Pancreas (tissue), 10 donors: ENCODE measurements at regions not wholly inside any gene's neighbourhood (a gene's known extent, or its start where the extent isn't known, plus 50 kb on each side); places are given as distances from the start of the nearest gene placed in this dataset.

Experiments
- ATAC-seq, 4 donors: fragments of 200-7000 bp; cut with Tn5 transposase; one replicate each; pipeline versions ENCODE4 v1.8.0 to v1.9.1; 2020; ENCODE audit warnings: mild to moderate bottlenecking in 4 of 4, moderate library complexity in 4 of 4
- DNase-seq, 6 donors: peaks; one replicate each; pipeline ENCODE4 v3.0.0-alpha.2; 2020
- FAIRE-seq: peaks from 2 replicates; lab custom pipeline; 2012; peaks lifted over from hg19 to GRCh38; lab: Jason Lieb, UNC
- H3K27ac ChIP-seq, 4 donors: fragments of 200-600 bp; sonication (generic); 1 replicate in 3 of 4; 2 replicates in 1 of 4; pipeline versions ENCODE4 v1.5.0 to v1.8.0; 2020
- H3K27me3 ChIP-seq, 4 donors: fragments of 200-600 bp; one replicate each; pipeline ENCODE4 v1.8.0; 2021
- H3K36me3 ChIP-seq, 3 donors: fragments of 200-600 bp; sonication (generic) in 1 of 3; one replicate each; pipeline versions ENCODE4 v1.5.0 to v1.8.0; 2020 to 2021
- H3K4me1 ChIP-seq, 3 donors: fragments of 200-600 bp; one replicate each; pipeline ENCODE4 v1.8.0; 2021
- H3K4me3 ChIP-seq, 4 donors: fragments of 200-600 bp; sonication (generic) in 2 of 4; one replicate each; pipeline versions ENCODE4 v1.5.0 to v1.8.0; 2020 to 2021
- H3K9me3 ChIP-seq, 4 donors: fragments of 200-600 bp; one replicate each; pipeline ENCODE4 v1.8.0; 2021
- CTCF ChIP-seq, 4 donors: fragments of 200-600 bp; sonication (generic) in 3 of 4; IDR thresholded peaks; one replicate each; pipeline versions ENCODE4 v1.5.0 to v1.8.0; 2021; ENCODE audit warnings: antibody characterized with exemption in 4 of 4
- WGBS, 2 donors: extraction: QIAGEN DNeasy Blood & Tissue Kit; methylation state at CpG; one replicate each; pipeline ENCODE4 v1.1.7; 2013; 5-methylcytosine and 5-hydroxymethylcytosine counted together
- intact Hi-C, 3 donors: fragments of 100-400 bp; cut with DNase I; formaldehyde crosslinking; loops; one replicate each; pipeline versions ENCODE4 v1.11.1 to v1.14.2; 2022
- donor health status: healthy with polysubstance abuse.
- donor health status: DM: no; HTN: no; CAD: no; lungs with moderate emphysema.
- donor health status: DM: no; HTN: no; CAD: no.
- donor health status: control.
- donor health status: control.
- donor health status: Bipolar disorder and iron deficiency.
- donor health status: DM: yes; HTN: yes; CAD: no.
- donor health status: DM: no; HTN: no; CAD: no.
- donor health status: DM: no; HTN: no; CAD: no.
- donor health status: DM: yes; HTN: yes; CAD: no.

GRCh38 chr15:79765081-79765480 lies 131.7 kb downstream of the MTHFS start:
- H3K27me3 ChIP-seq, result peaks cover 0 to 4% (median 0%) of the 10 kb centered on the region in 4 donors
- FAIRE-seq (no peak), ATAC-seq (no peak), DNase-seq (no peak)
- no peak for TF ChIP-seq CTCF (IDR thresholded peaks at IDR 0.05)
- H3K9me3 ChIP-seq, result no peaks in the 10 kb centered on the region
- H3K4me1 ChIP-seq, result no peaks in the 10 kb centered on the region
- H3K27ac ChIP-seq, result no peak overlapping the region
- 72% methylated on average over 4 of the region's 4 CpGs for WGBS, 2 donors
- intact Hi-C loops, result no loop called here
- no peaks in the 10 kb centered on the region for H3K36me3 ChIP-seq
- no peak overlapping the region for H3K4me3 ChIP-seq

GRCh38 chr15:79769069-79769481 lies 127.7 kb downstream of the MTHFS start:
- TF ChIP-seq CTCF (IDR thresholded peaks at IDR 0.05), result no peak

DNA sequence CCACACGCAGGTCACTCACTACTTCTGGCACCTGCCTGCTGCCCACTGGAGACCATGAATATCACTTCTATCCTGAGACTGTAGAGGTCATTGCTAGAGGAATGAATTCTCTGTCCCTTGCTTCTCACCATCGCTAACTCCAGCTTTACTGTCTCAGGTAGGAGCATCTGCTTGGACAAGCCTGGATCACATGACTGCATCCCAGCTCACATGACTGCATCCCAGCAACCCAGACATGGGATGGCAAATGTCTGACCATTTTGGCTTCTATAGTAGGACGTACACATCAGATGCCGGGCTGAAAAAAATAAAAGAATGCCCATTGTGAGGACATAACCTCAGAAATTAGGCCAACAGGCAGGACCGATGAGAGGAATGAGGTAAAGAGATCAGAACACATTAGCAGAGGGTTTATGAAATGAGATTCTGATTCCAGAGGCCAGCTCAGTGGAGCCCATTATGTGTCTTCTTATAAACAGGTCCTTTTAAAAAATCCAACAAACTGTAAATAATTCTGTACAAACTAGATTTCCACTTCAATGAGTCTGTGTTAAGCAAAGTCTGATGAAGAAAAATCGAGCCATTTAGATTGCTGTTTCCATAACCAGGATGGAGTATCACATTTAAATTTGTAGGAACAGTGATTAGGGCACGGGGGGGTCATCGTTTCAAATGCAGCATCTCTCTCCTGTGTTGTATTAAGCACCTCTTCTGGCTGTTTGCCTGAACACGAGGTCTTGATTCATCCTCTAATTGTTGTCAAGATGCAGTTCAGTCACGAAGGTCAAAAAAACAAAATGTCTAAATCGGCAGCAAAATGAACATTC lies 126.7 kb downstream of the MTHFS start:
- DNase-seq, result no peak
- no peaks in the 10 kb centered on the region for H3K36me3 ChIP-seq
- H3K9me3 ChIP-seq, result no peaks in the 10 kb centered on the region
- WGBS, 2 donors, result 77 to 82% methylated on average over 11 of the region's 11 CpGs
- ATAC-seq, result peak in 1 of 4 donors; percentile 12
- peaks cover 0 to 4% (median 0%) of the 10 kb centered on the region in 4 donors for H3K27me3 ChIP-seq
- H3K4me1 ChIP-seq, result no peaks in the 10 kb centered on the region
- intact Hi-C loops, result no loop called here
- no peak for FAIRE-seq
- H3K4me3 ChIP-seq, result no peak overlapping the region
- no peak for TF ChIP-seq CTCF (IDR thresholded peaks at IDR 0.05)
- no peak overlapping the region for H3K27ac ChIP-seq

More at GRCh38 chr15:79769069-79769481, 127.7 kb downstream of the MTHFS start:
- 58 to 68% methylated on average over 4 of the region's 4 CpGs for WGBS, 2 donors
- H3K4me1 ChIP-seq, result no peaks in the 10 kb centered on the region
- intact Hi-C loops, result no loop called here
- ATAC-seq (peak in 2 of 4 donors; percentile 23 to 43), DNase-seq (no peak), FAIRE-seq (no peak)
- H3K27ac ChIP-seq, result no peak overlapping the region
- H3K4me3 ChIP-seq, result no peak overlapping the region
- H3K9me3 ChIP-seq, result no peaks in the 10 kb centered on the region
- peaks cover 0 to 4% (median 0%) of the 10 kb centered on the region in 4 donors for H3K27me3 ChIP-seq
- no peaks in the 10 kb centered on the region for H3K36me3 ChIP-seq

DNA sequence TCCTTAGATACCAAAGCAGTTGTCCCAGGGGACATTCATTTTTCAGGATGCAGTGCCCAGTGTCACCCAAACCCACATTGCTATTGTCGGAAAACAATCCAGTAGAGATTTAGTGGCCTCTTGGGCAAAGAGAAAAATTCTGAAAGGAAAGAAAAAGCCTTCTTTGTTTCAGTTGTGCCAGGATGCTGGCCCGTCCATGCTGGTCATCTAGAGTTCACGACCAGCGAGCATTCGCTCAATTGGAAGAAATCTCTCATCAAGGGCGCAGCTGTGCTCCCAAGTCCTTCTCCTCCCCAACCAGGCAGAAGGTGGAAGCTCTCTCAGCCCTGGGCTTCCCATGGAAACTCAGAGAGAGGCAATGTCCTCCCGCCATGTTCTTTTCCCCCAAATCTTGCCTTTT lies 123.7 kb downstream of the MTHFS start:
- TF ChIP-seq CTCF (IDR thresholded peaks at IDR 0.05), result no peak
- DNase-seq (no peak), ATAC-seq (no peak), FAIRE-seq (no peak)
- H3K27ac ChIP-seq, result no peak overlapping the region
- no peaks in the 10 kb centered on the region for H3K27me3 ChIP-seq
- no peak overlapping the region for H3K4me3 ChIP-seq
- no peaks in the 10 kb centered on the region for H3K4me1 ChIP-seq
- intact Hi-C loops, result no loop called here
- 89 to 94% methylated on average over 7 of the region's 7 CpGs for WGBS, 2 donors
- H3K36me3 ChIP-seq, result no peaks in the 10 kb centered on the region
- no peaks in the 10 kb centered on the region for H3K9me3 ChIP-seq

GRCh38 chr15:79775821-79776220 lies 121.0 kb downstream of the MTHFS start:
- H3K9me3 ChIP-seq, result no peaks in the 10 kb centered on the region
- no peak for TF ChIP-seq CTCF (IDR thresholded peaks at IDR 0.05)
- no peak for ATAC-seq
- DNase-seq, result no peak
- no peak for FAIRE-seq
- no peaks in the 10 kb centered on the region for H3K36me3 ChIP-seq
- H3K27me3 ChIP-seq, result no peaks in the 10 kb centered on the region
- H3K4me1 ChIP-seq, result no peaks in the 10 kb centered on the region
- intact Hi-C loops, result no loop called here
- WGBS, 2 donors, result 86 to 93% methylated on average over 2 of the region's 2 CpGs
- no peak overlapping the region for H3K4me3 ChIP-seq
- H3K27ac ChIP-seq, result no peak overlapping the region
